NT2/D1 (cell line): ENCODE measurements at regions not wholly inside any gene's neighbourhood (a gene's known extent, or its start where the extent isn't known, plus 50 kb on each side); places are given as distances from the start of the nearest gene placed in this dataset.

ENCODE experiments used
- YY1 ChIP-seq: IDR thresholded peaks from 2 replicates; pipeline ENCODE4 v1.6.1; 2011; ENCODE audit not compliant: insufficient read length, insufficient read depth
- ZNF274 ChIP-seq: IDR thresholded peaks from 2 replicates; pipeline ENCODE4 v1.6.1; 2011; ENCODE audit warnings: mild to moderate bottlenecking, low read depth, low read length

- TF ChIP-seq YY1 (no peak), ZNF274 (no peak)
Measured at GRCh38 chr11:133705873-133706272, 139.4 kb downstream of the SPATA19 start.
